HG03469 (cell line): ENCODE measurements at regions not wholly inside any gene's neighbourhood (a gene's known extent, or its start where the extent isn't known, plus 50 kb on each side); places are given as distances from the start of the nearest gene placed in this dataset.

Source experiments
- ATAC-seq: cut with Tn5 transposase; IDR thresholded peaks from one replicate; pipeline ENCODE4 v1.9.1; 2021; ENCODE audit warnings: mild to moderate bottlenecking, moderate library complexity, moderate number of reproducible peaks; ENCODE audit not compliant: unreplicated experiment

DNA sequence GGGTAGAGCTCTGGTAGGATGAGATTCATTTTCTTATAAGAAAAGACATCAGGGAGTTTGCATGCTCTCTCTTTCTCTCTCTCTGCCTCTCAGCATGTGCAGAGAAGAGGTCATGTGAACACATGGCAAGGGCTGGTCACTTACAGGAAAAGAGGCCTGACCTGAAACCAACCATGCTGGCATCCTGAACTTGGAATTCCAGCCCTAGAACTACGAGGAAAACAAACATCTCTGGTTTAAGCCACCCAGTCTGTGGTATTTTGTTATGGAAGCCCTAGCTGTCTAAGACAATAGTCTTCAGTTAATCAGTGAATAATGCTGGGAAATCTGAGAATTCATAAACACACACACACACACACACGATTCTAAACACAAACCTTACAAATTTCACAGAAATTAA, 1104.2 kb upstream of the LRRN3 start:
- ATAC-seq, result no peak

DNA sequence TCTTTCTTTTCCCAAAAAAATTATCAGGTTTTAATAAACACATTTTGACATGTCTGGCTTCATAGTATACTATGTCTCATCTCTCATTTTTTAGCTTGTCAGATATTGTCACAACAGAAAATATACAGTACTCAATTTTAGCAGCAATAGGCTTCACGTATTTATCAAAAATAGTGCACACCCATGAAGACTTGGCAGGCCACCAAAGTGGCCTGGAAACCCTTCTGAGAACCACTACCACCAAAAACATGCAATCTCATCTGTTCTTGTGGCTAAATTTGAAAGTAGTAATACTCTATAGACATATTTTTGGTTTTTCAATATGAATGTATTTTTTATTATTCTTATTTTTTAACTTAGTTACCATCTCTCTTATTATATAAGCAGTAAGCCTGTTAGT, 1094.5 kb upstream of the LRRN3 start:
- no peak for ATAC-seq

DNA sequence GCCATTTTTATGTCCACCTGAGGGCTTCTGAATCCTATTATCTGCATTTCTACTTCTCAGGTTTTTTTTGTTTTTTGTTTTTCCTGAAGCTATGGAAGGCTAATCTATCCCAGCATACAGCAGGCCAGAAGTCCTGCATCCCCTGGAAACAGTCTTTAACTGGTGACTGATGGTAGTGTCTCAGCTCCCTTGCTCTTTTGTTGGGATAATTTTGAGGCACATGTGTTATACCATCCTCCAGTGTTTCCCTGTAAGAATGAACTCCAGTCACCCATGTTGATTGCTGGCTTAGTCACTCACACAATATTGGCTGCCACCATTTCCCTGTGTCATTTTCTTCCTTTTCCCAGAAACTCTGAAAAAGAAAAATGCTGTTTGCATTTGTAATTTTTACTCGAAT, 1094.0 kb upstream of the LRRN3 start:
- ATAC-seq, result no peak

DNA sequence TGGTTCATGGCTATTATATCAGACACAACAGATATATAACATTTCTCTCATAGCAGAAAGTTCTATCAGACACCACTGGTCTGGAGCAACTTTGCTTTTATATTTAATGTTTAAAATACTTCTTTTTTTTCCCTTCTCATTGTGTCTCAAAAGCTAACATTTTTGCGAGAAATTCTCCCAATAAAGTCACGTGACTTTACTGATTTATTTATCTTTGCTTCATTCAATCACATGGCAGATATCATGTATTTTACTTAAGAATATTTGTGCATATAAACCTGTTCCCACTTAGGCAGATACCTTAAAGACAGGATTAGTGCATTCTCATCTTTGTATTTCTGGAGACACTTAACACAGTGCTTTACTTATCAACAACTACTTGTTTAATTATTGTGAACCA, 1093.1 kb upstream of the LRRN3 start:
- ATAC-seq, result no peak

DNA sequence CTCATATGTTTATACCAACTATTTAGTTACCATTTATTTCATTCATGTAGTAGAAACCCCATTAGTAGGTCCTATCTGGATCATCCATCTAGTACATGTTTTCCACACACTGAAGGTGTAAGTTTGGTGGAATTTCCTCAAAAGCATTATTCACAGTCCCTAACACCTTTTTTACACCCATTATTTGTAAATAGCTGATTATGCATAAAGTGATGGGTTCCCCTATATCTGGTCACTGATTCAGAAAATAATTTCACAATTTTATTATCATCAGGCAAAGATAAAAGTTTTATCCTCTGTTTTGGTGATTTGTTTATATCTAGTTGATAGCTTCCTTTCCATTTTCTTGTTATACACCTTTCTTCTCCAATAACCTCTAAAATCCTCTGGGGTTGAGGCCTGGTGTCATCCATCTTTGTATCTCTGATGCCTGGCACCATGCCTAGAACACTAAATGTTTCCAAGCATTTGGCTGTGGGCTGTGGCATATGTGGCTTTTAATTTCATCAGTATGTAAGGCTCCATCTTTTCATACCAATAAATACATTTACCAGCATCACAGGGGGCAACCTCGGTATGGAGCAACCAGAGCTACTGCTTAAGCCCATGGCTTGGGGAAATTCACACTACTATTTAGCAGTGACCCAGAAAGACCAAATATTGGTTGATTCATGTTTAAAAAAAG, 1089.5 kb upstream of the LRRN3 start:
- no peak for ATAC-seq

DNA sequence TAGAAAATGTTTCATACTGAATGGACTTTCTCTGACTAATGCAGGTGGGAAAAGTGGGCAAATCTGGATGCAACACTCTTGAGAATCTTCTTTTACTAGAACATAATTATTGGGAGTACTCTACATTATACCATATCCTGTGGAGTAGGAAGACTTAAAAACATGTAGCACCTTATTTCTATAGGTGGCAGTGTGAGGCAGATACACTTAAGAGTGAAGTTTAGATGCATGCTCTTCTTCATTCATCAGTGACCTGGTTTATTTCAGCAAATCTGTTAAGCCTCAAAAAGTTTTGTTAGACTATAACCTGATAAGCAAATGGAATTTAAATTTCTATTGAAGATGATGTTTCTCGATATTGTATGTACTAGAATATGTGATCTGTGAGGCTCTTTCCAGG, 1087.1 kb upstream of the LRRN3 start:
- no peak for ATAC-seq

DNA sequence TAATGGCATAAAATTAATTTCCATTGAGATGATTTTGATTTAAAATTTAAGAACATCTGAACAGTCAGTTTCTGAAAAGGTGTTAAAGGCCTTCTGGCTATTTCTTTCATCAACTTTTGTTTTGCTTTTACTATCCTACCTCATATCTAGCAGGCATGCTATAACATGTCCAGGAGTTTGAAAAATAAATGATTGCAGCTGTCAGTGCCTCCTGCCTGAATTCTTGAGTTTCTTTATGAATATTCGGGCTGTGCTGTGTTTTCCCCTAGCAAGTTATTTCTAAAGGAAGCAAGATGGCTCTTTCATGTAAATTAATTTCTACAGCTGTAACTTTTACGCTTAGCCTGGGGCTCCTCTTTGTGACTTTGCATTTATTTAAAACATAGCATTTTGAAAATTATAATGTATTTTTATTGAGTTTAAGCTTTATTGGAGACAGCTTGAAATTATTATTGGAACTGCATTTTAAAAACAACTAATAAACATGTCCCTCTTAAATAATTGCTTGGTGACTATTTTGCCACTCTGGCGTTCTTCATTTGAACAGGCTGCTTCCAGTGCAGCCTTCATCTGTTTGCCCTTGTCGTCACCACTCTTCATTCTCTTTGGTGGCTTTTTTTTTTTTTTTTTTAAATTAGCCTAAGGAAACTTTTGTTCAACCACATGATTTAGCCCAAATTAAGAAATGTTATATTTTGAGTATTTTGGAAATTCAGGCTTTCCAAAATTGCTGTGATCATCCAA, 1083.4 kb upstream of the LRRN3 start:
- no peak for ATAC-seq

DNA sequence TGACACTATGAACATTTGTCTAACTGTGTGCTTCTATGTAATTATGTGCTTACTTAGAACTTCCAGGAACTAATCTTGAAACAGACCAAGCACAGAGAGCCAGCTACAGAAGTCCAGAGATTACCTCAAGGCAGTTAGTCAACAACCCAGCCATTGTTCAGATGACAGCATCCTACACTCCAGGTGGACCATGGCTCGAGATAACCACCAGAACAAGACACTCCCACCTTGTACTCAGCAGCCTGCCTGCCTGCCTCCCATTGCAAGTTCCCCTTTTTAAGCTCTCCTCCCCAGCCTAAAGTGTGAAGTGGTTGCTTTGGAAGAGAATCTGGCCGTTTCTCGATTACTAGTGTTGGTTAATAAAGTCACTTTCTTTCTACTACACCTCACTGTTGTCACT, 1080.6 kb upstream of the LRRN3 start:
- ATAC-seq, result no peak

DNA sequence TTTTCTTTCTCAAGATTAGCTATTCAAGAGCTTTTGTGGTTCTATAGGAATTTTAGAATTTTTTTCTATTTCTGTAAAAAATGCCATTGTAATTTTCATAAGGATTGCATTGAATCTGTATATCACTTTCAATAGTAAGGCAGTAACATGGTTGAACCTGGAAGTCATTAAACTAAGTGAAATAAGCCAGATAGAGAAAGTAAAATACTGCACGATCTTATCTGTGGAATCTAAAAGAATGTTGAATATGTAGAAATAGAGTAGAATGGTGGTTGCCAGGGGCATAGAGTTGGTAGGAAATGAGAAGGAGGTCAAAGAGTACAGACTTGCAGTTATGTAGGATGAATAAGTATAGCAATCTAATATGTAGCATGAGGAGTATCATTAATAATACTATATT, 1073.5 kb upstream of the LRRN3 start:
- ATAC-seq, result no peak

DNA sequence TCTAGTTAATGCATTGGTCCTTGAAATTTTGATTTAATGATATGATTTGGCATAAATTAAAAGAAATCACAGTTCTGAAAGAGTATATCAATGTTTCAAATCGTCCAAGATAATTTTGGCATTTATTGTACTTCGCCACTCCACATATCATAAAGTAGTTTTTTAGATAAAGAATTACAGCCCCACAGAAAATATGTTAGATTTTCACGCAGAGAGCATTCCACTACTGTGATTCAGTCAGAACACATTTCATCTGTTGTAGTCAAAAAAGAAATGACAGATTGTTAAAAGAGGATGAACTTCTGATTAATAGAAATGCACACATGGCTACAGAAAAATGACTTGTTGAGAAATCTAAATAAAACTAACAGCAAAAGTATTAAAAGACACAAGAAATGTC, 1063.5 kb upstream of the LRRN3 start:
- no peak for ATAC-seq

DNA sequence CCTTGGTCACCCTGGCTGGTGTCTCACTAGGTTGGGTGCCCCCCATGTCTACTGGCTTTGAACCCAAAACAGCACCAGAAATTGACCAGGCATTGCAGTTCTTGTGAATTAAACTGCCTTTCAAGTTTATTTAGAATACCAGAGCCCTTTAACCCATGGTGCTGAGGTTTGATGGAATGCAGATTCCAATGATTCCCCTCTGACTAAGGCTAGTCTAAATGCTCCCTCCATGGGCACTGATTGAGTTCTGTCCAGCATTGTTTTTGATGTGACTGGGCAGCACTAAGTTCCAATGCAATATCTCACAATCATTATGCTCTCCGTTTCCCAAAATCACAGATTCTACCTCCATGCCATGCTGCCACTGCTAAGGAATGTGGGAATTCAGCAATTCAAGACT, 1047.4 kb upstream of the LRRN3 start:
- no peak for ATAC-seq

DNA sequence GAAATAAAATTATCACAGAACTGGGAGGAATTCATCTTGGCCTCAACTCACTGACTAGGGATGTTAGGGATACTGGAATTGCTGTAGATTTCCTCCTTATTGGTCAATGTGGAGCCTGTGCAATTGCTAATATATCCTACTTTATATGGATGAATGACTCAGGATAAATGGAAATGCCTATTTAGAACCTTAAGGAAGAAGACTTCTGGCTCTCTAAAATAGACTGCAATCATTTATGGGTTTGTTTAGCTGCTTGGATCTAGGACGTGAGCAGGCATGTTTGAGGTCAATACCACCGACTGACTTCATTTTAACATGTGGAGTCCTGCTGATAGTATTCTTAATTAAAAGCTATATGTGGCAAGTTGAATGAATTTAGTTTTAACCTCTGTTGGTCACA, 1040.1 kb upstream of the LRRN3 start:
- ATAC-seq, result no peak

DNA sequence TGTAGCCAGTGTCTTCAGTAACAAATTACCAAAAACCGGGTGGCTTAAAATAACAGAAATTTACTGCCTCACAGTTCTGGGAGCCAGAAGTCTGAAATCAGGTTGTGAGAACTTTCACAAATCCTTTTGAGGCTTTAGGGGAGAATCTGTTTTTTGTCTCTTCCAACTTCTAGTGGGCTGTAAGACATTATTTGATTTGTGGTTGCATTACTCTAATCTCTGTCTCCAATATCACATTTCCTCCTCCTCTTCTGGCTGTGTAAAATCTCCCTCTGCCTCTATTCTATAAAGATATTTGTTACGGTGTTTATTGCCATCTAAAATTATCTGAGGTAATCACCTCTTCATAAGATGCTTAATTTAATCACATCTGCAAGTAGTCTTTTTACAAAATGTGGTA, 1039.6 kb upstream of the LRRN3 start:
- no peak for ATAC-seq

DNA sequence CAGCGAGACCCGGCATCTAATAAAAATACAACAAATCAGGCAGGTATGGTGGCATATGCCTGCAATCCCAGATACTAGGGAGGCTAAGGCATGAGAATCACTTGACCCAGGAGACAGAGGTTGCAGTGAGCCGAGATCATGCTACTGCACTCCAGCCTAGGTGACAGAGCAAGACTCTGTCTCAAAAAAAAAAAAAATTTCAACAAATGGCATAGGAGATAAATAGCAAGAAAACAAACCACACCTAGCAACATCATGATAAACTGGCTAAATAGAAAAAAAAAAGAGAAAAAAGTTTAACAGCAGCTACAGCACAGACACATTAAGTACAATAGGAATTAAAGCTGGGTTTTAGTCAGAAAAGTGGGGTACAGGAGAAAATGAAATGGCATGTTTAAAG, 1034.6 kb upstream of the LRRN3 start:
- ATAC-seq, result no peak

DNA sequence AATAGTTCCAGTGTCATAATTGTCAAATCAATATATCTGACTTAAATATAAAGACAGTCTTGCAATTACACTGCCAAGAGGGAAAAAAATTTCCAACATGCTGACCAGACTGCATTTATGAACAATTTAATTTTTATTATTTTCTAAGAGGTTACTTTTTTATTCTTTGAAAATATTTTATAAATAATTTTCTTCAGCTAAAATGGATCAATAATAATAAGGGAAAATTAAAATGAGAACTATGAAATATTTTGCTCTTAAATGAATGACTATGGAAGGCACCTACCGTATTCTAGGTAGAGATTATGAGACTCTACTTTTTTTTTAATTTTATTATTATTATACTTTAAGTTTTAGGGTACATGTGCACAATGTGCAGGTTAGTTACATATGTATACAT, 1032.5 kb upstream of the LRRN3 start:
- ATAC-seq, result no peak

DNA sequence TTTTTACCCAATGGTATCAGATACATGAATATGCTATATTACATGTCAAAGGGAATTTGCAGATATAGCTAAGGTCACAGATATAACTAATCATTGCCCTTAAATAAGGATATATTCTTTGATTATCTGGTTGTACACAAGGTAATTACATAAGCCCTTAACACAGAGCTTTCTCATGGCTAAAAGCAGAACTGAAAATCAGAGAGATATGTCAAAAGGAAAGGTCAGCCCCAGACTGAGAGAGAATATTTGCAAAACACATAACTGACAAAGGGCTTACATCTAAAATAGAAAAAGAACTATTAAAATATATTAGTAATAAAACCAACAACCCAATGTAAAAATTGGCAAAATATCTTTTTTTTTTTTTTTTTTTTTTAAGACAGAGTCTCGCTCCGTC, 1029.5 kb upstream of the LRRN3 start:
- ATAC-seq, result no peak

DNA sequence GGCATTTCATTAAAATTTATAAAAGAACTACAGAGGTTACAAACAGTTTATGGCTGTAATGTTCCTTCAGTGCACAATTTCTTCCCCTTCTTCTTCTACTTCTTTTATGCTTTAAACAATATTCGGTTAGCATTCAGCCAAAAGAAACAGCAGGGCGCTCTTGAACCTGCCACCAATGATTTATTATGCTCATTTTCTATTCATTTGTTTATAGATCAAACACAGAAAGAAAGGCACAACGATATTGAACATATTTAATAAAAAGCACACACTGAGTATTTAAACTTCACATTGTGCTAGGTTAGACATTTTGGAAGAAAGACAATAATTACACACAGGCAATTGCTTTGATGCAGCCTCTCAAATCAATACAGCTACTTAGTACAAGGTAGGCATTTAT, 1025.8 kb upstream of the LRRN3 start:
- no peak for ATAC-seq

DNA sequence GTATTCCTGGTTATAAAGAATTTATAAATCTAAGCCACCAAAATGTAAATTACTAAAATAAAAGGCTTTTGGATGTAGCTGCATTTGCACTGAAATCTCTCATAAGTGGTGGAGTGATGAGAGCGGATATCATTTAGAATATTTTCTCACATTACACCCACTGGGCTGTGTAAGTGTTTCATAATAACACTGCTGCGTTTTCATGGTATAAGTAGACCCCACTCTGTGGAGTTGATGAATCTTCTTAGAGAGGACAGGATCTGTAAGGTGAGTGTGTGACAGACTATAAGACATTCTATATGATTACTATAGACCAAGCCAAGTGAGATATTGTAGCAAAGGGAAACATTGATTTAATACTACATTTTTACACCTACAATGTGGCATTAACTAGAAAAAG, 1024.1 kb upstream of the LRRN3 start:
- ATAC-seq, result no peak

DNA sequence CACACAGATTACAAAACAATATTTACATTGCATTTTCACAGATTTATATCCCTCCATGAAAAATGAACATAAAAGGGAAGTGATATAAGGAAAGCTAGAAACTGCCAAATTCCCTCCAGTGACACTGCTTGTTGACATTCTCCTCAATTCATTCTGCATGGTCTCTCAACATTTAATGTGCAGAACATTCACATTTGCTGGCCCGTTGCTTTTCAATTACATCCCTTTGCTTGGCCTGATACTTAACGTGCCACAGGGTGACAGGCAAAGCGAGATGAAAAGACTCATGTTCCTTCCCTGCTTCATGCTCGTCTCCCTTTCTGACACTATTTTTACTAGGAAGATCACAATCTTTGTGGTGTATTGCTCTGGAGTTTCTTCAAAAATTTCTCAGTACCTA, 1019.7 kb upstream of the LRRN3 start:
- ATAC-seq, result no peak

DNA sequence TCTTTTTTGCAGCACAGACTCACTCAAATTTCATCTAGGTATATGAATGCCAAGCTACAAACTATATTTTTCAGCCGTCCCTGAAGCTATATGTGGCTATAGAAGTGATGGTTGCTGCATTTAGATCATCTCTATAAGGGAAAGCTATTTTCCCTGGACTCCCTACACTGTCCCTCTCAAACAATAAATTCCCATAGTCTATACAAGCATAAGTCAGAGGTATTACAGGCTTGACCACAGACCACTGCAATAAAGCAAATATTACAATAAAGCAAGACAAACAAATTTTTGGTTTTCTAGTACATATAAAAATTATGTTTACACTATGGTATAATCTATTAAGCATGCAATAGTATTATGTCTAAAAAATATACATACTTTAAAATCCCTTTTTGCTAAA, 1015.5 kb upstream of the LRRN3 start:
- ATAC-seq, result no peak

DNA sequence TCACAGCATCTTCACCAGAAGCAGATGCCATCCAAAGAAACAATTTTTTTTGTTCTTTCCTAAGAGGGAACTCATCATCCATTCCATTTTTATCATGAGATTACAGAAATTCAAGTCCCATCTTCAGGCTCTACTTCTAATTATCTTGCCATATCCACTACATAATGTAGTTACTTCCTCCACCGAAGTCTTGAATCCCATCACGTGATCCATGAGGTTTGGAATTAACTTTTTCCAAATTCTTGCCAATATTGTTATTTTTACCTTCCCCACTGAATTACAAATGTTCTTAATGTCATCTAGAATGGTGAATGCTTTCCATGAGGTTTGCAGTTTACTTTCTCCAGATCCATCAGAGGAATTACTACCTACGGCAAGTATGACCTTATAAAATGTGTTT, 1014.7 kb upstream of the LRRN3 start:
- ATAC-seq, result no peak

DNA sequence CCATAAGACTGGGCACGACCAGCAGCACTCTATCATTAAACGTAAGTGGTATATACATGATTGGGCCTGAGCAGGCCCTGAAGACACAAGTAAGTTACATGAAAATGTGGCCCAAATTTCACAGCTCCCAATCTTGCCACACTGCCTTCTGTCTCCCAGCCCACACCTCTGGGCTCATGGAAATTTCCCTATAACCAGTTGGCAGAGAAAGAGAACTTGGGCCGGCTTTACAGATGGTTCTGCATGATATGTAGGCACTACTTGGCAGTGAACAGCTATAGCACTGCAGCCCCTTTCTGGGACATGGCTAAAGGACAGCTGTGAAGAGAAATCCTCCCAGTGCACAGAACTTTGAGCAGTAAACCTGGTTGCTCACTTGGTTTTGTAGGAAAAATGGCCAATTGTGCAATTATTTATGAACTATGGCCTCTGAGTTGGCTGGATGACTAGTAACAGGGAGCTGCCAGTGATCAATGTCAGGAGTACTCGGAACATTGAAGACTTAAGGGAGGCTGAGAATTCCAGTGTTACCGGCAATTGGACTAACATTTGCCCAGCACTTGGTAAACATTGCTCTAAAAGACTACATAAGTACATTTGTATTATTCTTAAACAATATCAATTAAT, 1006.6 kb upstream of the LRRN3 start:
- no peak for ATAC-seq
